GM18868 (cell line): ENCODE measurements at regions not wholly inside any gene's neighbourhood (a gene's known extent, or its start where the extent isn't known, plus 50 kb on each side); places are given as distances from the start of the nearest gene placed in this dataset.
A peak's percentile ranks its signal among the peaks of the same experiment; 100 is the strongest.

Experiments used
- ATAC-seq: cut with Tn5 transposase; IDR thresholded peaks from one replicate; pipeline ENCODE4 v1.9.1; 2021; ENCODE audit warnings: mild to moderate bottlenecking, moderate library complexity; ENCODE audit not compliant: unreplicated experiment

DNA sequence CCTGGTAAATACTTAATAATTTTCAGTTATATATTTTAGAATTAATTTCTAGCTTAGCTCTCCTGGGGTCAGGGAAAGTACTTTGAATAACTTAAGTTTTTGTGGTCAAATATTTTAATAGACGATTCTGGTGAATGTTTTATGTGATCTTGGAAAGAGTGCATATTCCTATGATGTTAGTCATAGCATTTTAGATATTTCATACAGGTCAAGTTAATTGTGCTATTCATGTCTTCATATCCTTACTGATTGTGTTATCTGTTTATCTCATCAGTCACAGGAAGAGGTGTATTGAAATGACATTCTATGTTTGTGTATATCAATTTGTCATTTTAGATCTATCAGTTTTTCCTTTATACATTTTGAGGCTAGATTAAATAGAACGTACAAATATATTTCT lies 576.2 kb downstream of the CPS1 start:
- ATAC-seq, result no peak

DNA sequence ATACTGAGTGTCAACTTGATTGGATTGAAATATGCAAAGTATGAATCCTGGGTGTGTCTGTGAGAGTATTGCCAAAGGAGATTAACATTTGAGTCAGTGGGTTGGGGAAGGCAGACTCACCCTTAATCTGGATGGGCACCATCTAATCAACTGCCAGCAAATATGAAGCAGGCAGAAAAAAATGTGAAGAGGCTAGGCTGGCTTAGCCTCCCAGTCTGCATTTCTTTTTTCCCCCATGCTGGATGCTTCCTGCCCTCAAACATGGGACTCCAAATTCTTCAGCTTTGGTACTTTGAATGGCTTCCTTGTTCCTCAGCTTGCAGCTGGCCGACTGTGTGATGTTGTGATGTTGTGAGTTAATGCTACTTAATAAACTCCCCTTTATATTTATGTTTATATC lies 577.4 kb downstream of the CPS1 start:
- ATAC-seq, result no peak

DNA sequence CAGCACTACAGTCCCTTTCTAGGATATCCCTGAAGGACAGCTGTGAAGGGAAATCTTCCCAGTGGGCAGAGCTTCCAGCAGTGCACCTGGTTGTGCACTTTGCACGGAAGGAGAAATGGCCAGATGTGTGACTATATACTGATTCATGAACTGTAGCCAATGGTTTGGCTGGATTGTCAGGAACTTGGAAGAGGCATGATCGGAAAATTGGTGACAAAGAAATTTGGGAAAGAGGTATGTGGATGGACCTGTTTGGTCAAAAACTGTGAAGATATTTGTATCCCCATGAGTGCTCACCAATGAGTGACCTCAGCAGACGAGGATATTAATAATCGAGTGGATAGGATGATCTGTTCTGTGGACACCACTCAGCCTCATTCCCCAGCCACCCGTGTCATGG lies 582.2 kb downstream of the CPS1 start:
- no peak for ATAC-seq

DNA sequence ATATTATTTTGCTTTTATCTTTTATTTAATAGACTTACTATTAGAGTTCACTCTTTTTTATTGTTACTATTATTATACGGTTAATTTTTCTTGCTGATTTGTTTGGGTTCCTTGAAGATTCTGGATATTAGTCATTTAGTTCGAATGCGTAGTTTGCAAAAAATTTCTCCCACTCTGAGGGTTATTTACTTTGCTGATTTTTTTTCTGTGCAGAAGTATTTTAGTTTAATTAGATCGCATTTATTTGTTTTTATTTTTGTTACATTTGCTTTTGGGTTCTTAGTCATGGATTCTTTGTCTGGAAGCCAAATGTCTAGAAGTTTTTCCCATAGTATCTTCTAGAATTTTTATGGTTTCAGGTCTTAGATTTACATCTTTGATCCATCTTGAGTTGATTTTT lies 585.2 kb downstream of the CPS1 start:
- no peak for ATAC-seq

DNA sequence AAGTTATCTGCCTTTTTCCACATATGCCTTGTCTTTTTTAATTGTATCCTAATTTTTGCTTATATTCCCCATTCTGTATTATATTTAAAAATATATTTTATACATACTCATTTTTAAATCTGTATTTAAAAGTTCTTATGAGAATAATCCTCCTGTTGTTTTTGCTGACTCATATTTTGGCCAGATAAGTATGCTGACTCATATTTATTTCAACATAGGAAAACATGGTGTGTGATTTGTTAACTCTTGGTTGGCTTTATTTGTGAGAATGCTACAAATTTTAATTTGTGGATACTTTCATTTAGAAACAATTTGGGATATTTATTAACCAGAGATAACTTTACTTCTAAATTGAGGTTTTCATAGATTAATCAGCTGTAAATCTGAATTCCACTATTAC lies 587.7 kb downstream of the CPS1 start:
- ATAC-seq, result no peak

DNA sequence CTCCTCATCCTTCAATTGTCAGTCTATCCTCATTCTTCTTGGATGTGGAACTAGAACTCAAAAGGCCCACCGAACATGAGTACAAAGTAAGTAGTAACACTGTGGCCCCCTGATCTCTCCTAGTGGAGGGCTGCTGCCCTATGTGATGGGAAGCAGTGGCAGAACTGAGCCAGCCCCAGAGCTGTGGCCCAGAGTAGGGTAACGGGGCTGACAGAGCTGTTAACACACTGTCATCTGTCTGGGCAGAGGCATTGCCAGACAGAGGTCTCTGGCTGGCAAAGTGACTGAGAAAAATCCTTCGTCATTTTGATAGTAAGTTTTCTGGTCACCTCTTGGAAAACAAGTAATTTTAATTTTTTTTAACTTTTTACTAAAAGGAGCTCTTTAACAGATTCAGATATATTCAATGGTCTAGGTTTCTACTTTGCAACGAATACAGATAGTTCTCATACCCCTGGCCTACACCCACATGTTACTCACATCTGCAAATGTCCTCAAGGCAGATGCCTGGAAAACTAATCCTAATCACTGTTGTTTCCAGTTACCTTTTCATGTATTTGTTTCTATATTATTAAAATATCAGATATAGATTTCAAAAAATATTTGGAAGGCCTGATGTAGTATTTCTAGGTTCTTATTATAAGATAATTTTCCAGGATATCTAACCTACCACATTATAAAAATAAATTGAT lies 588.7 kb downstream of the CPS1 start:
- no peak for ATAC-seq

DNA sequence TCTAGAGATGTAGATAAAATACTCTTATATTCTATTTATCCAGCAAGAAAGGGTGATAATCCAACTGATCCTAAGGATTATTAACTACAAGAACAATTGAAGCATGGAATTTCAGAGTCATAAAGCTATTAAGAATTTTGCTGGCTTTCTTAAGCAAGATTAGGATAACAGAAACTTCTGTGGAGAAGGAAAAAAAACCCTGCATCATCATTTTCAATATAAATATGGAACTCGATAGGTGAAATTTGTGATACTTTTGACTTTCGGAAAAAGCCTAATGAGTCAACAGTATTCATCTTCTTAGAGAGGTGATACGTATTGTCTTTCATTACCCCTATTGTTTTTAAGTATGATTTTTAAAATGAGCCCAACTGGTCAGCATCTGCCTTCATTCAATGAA lies 593.3 kb downstream of the CPS1 start:
- no peak for ATAC-seq

DNA sequence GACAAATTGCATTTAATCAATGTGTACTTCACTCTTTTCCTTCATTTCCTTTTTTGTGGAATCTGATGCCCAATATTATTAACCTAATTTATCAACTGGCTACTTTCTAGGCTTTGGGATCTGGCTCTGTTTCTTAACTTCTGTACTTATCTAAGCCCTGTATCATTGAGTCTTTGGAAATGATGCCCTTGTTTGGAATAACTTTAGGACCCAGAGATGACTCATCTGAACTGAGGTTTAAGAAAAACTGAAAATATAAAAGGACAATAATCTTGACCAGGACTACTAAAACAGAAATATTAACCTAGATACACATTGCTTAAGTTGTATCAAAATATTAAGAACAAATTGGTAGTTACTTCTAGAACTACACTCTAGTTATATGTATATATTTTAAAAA lies 600.8 kb downstream of the CPS1 start:
- no peak for ATAC-seq

DNA sequence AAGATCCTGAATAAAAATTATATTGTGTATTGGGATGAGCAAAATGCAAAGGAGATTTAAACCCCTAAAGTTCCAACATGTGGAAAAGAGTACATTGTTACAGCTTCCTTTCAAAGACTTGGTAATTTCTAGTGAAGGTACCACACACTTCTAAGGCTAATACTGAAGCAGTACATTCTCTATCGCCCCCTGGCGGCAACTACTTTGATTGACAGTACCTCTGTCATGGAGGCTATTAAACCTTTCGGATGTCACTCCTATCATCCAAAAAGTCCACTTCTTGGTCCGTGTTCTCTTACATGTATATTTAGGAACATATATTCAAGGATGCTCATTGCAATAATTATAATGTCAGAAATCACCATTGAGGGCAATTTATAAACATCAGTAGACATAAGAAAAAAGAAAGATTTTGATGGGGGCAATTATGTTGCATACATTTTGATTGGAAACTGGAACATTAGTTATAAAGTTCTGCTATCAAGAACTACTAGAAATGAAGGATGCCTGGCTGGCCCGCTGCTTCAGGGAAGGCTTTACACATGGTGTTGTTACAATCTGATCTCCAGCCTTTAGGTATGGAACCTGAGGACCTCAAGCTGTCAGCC lies 601.6 kb downstream of the CPS1 start:
- ATAC-seq, result peak; percentile 99

DNA sequence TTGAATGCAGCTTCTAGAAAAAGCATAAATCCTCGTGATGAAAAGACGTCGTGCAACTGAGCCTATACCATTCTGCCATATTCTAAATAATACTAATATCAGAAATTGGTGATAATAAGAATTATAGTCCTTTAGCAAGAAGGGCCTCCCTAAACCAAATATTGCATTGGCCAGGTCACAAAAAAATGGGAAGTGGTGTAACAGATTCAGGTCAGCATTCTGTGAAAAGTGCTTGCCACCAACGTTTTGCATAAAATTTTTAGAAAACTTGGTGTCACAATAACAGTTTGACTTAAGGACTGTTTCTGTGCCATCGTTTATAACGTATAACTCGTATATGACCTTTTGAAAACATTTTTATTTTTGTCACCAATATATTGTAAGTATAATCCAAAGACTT lies 603.6 kb downstream of the CPS1 start:
- no peak for ATAC-seq

DNA sequence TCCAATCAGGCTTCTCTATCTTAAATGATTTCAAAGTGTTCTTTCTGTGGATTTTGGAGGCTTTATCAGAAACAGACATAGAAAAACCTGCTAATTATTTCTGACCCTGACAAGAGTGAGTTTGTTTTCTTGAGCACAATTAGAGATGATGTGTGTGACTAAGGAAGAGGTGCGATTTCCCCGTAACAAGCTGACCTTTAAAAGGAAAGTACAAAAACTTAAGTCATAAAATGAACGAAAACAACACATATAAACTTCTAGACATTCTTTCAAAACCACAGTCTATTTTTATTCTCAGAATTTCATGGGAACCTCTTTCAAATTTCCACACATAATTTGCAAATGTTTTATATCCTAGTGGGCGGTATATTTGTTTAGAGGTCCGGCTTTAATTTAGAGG lies 604.8 kb downstream of the CPS1 start:
- ATAC-seq, result no peak

DNA sequence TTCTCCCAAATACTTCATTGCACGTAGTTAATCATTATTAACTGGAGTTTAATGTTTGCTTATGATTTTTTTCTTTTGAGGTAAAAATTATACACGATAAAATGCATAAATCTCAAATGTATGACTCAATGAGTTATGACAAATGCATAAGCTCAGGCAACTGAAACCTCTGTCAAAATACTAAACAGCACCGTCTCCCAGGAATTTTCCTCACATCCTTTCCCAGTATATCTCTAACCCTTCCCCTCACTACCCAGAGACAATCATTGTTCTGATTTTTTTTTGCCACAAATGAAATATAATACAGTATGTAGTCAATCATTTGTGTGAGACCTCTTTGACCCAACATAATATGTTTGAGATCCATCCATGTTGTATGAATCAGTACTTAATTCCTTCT lies 606.5 kb downstream of the CPS1 start:
- no peak for ATAC-seq

DNA sequence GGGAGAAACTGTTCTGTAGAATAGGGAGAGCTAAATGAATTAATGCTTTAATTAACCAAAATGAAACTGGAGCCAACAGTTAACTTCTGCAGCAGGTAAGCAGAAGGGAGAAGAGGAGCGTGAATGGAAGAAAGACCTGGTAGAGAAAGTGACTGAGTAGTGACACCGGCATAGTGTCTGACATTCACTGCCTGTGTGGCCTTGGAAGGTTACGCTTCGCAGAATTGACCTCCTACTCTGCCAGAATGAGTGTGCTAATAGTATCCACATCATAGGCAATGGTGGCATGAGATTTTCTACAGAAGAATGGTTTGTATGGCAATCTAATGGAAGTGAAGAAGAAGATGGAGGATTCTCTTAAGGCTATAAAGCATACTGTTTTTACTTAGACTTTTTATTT lies 614.4 kb downstream of the CPS1 start:
- no peak for ATAC-seq

DNA sequence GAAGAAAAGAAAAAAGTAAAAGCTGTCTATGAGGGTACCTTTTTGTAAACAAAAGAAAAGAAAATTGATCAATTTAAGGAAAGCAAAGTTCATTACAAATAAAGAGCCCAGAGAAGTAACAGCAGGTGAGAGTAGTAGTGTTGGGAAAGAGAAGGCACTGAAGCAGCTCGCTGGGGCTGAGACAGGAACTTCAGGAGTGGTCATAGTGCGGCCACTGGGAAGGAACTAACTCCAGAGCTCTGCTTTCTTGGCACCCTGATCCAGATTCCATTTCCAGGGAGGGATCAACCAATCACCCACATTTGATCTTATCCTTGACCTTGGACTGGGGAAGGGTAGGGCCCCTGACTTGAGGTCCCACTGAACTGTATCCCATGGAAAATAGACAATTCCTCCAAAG lies 617.6 kb downstream of the CPS1 start:
- no peak for ATAC-seq

DNA sequence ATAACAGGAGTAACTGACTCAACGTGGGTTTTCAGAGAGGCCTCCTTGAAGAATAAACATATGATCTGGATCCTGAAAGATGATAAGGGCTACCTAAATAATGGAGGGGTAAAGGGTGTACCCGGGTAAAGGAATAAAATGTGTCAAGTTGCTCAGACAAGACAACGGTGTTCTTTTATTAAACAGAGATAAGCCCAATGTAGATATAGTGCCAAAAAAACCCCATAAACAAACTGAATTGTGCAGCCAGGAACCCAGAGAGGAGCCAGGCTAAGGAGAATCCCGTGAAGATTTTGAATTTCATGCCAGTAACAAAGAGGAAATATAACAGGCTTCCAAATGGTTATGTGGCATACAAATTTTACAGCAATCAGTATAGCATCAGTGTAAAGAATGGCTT lies 618.2 kb downstream of the CPS1 start:
- no peak for ATAC-seq

DNA sequence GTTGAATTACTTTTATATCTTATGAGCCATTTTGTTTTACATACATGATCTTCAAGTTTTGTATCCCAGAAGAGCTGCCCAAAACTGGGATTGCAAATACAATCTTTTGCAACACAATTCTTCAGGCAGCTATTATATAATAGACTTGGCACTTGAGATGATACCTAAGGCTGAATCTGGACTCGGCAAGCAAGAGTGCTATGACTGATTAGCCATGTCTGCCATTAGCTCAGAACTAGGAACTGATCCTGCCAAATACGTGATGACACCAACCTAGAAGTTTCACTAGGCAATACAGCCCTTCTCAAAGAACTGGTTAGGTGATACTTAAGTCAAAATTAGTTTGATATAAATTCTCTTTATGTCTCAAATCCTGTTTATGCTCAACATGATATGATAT lies 619.6 kb downstream of the CPS1 start:
- no peak for ATAC-seq

DNA sequence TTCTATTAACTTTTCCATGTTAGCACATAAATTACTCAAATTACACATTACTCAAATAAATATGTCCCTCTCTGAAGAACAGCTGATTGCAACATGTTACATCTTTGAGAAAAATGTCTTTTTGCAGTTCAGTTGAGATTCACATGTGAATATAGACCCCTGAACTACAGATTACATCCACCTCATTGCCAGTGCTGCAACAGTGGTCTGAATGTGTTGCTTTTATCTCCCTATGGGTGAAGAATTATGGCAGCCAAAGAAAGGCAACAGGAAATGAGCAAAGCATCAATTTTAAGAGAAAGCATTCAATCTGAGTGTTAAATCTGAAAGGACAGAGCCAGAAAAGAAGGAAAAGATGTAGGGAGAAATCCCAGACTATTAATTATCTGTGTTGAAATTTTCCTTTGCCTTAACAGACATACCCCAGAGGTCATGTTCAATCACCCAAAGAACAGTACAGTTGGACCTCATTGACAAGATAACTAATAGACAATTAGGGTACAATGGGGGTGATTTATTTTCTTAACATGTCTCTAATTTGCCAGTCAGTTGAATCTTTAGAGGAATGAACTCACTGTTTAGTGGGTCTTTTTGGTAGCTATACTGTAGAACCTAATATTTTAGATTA lies 620.2 kb downstream of the CPS1 start:
- no peak for ATAC-seq

DNA sequence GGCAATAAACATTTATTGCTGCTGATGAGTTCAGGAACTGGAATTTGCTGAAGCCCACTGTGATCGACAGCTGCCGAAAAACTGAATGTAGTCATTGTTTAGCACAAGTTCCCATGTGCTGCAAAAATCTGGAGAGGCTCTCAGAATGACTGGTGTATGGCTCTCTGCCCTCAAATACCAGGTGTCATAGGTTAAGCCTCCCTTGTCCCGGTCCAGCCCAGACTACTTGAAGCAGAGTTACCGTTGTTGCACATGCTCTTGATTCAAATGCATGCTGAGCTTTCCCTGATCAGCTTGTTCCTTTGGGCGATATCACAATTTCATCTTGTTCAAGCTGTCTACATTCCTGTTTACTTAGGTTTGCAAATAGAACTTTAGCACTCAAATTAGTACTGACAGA lies 625.2 kb downstream of the CPS1 start:
- no peak for ATAC-seq

DNA sequence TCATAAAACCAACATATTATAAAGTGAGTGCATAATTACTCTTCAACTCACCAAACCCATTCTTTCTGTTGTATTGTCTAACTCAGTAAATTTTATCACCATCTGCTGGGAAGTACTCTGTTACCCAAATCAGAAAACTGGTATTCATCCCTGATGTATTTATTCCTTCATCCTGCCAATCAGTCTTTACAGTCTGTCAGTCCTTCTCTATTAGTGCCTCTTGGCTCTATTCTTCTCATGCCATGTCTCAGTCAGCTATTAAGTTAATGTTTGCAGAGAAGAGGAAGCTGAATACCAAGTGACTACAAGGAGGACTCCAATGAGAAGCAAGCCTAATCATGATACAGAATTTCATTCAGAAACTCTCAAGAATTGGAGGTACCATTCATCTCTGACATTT lies 631.2 kb downstream of the CPS1 start:
- ATAC-seq, result no peak

DNA sequence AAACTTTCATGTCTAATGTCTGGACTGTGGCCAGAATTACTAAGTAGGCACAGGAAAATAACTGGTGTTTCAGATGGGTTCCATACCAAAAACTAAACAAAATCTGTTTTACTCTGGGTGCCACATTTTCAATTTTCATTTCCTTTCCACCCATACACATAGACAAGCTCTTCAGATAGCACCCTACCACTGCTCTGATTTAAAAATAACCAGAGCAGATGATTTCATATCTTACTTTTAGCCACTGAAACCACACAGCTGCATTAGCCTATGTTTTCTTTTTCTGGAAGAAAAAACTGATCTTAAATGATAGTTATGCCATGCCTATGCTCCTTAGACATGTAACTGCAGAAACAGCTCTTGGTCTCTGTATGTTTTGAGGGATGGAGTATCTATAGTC lies 647.6 kb downstream of the CPS1 start:
- peak; percentile 97 for ATAC-seq

DNA sequence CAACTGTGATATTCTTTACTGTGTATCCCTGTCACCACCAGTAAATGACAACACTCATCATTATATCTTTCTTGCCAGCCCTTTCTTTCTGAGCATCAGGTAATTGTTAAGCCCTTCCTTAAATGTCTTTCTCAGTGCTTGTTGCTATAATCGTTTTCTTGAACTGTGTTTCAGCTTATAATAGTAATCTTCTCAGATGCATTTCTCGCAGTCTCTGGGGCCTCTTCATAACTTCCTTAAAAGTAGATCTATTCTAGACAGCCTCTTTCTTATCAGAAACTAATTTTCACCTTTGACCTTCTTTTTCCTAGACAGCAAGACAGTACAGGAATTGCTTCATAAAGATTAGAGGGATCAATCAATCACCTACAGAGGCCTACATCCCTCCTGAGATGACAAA lies 648.1 kb downstream of the CPS1 start:
- ATAC-seq, result peak; percentile 36

DNA sequence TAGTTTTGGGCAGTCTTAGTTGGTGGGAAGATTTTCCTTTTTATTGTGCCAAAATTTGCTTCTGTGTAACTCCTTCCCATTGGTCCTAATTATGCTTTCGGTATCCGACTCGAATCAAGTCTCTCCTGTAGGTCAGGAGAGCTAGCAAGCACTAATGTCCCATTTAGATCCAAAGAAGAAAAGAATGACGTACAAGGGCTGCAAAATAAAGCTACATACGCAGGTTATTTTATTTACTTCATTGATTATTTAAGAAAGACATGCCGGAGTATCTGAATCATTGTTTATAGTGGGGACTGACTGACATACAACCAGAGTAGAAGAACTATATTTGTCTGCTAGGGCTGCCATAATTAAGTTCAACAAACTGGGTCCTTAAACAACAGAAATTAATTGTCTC lies 648.5 kb downstream of the CPS1 start:
- no peak for ATAC-seq

DNA sequence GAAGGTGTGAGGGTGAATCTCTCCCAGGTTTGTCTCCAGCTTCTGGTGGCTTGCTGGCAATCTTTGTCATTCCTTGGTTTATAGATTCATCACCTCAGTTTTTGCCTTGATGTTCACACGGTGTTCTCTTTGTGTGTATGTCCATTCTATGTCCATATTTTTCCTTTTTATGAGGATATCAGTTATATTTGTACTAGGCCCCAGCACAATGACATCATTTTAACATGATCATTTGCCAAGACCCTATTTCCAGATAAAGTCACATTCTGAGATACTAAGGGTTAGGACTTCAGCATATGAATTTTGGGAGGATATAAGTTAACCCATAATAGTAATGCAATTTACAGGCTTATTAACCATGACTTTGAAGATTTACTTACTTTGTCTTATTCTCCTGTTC lies 649.0 kb downstream of the CPS1 start:
- no peak for ATAC-seq
